AG09319 (cell line): ENCODE measurements at regions not wholly inside any gene's neighbourhood (a gene's known extent, or its start where the extent isn't known, plus 50 kb on each side); places are given as distances from the start of the nearest gene placed in this dataset.

Experiments
- DNase-seq: peaks from one replicate; pipeline ENCODE4 v3.0.0-alpha.2; 2010; ENCODE audit warnings: low read depth; ENCODE audit errors: extremely low read depth
- CTCF ChIP-seq: IDR thresholded peaks from 2 replicates; pipeline ENCODE4 v1.5.1; 2011; ENCODE audit warnings: low read depth, mild to moderate bottlenecking, inconsistent platforms, low read length, moderate library complexity

- DNase-seq = no peak
- TF ChIP-seq CTCF = no peak
These were observed 138.6 kb downstream of the GLI2 start for GRCh38 chr2:120873958-120874887.

- TF ChIP-seq CTCF = no peak
These were observed 139.2 kb downstream of the GLI2 start for GRCh38 chr2:120874888-120875275.

GRCh38 chr2:120875431-120875830 lies 139.8 kb downstream of the GLI2 start:
- DNase-seq = no peak
- no peak for TF ChIP-seq CTCF

More at GRCh38 chr2:120874888-120875275, 139.2 kb downstream of the GLI2 start:
- no peak for DNase-seq

GRCh38 chr2:120876526-120877280 lies 141.0 kb downstream of the GLI2 start:
- TF ChIP-seq CTCF = no peak
- no peak for DNase-seq

- no peak for TF ChIP-seq CTCF
- no peak for DNase-seq
These were observed 141.7 kb downstream of the GLI2 start for GRCh38 chr2:120877409-120877808.

GRCh38 chr2:120878970-120879369 lies 143.3 kb downstream of the GLI2 start:
- no peak for DNase-seq

More at GRCh38 chr2:120878970-120879369, 143.3 kb downstream of the GLI2 start:
- TF ChIP-seq CTCF = no peak
